ENCODE measurements at regions not wholly inside any gene's neighbourhood (a gene's known extent, or its start where the extent isn't known, plus 50 kb on each side); places are given as distances from the start of the nearest gene placed in this dataset.

GRCh38 chr11:91749251-91749650, 475.4 kb upstream of the FAT3 start:
- DNase-seq = no peak
- in situ Hi-C loops (cut with MboI; ENCODE audit: low pct_unique_long_range_greater_than_20kb, low sequenced_read_pairs) = no loop called here

DNA sequence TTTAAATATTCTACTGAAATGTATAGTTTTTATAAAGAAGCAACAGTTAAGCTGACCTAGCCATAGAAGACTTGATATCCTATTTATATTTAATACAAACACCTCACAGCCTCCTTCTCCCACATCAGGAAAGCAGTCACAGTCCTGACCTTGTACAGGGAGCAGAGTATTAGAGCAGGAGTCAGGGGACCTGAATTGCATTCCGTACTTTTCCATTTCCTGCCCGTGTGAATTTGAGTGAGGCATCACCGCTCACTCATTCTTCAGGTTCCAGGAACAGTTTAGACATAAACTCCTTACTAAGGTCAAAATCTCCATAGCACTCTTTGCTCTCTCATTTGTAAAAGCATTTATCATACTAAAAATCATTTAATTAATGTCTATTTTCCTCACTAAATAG, 482.5 kb upstream of the FAT3 start:
- DNase-seq = no peak
- in situ Hi-C loops (cut with MboI; ENCODE audit: low pct_unique_long_range_greater_than_20kb, low sequenced_read_pairs) = no loop called here

- no peak for DNase-seq
- in situ Hi-C loops (cut with MboI; ENCODE audit: low pct_unique_long_range_greater_than_20kb, low sequenced_read_pairs) = no loop called here
Measured at GRCh38 chr11:91731051-91731450, 493.6 kb upstream of the FAT3 start.

GRCh38 chr11:91730620-91731019, 494.0 kb upstream of the FAT3 start:
- DNase-seq = no peak
- in situ Hi-C loops (cut with MboI; ENCODE audit: low pct_unique_long_range_greater_than_20kb, low sequenced_read_pairs) = no loop called here

DNA sequence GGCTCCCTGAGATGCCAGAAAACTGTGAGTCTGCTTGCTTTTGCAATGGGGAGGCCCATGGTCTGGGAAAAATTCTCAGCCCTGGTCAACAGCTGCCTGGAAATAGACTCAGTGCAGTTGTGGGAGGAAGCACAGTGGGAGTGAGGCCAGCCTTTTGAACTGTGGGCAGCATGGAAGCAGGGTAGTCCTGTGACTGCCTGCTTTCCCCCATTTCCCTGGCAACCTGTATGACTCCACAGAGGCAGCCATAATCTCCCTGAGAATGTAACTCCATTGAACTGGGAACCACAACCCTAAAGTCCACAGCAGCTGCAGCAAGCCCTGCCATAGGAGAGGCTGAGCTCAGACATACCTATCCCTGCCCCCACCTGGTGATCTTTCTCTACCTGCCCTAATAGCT, 494.6 kb upstream of the FAT3 start:
- in situ Hi-C loops (cut with MboI; ENCODE audit: low pct_unique_long_range_greater_than_20kb, low sequenced_read_pairs) = no loop called here
- no peak for DNase-seq

GRCh38 chr11:91717169-91717568, 507.4 kb upstream of the FAT3 start:
- in situ Hi-C loops (cut with MboI; ENCODE audit: low pct_unique_long_range_greater_than_20kb, low sequenced_read_pairs) = no loop called here
- DNase-seq = no peak

DNA sequence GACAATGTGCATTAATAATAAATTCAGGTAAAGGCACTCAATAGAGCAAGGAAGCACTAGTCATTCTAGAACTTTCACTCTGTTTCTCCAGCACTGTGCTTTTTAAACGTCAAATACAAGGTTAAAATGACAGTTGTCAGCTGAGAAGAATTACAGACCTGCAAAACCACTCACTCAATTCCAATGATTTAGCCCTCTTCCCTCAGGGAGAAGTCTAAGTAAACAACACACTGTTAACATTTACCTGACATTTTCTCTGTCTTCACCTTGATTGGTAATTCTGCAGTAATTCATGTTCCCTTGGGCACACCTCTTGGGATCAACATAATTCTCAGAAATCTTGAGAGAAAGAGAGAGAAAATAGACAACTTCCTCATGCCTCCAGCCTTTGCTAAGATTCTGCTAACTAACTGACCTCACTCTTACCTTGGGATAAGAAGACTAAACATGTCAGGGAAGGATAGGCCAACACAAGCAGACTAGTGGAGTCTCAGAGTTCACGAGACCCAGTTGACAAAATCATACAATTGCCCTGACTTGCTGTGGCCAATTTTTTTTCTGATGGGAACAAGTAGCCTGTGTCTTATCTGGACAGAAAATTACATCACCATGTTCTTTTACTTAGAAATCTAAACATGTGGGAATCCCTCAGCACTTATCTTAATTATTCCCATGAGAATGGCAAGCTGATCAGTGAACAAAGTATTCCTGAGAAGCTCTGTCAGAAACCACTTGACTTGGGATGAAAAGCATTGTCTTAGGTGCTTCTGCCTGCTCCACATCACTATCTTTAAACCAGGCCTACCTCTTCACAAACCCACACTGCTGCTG, 516.8 kb upstream of the FAT3 start:
- DNase-seq = no peak
- in situ Hi-C loops (cut with MboI; ENCODE audit: low pct_unique_long_range_greater_than_20kb, low sequenced_read_pairs) = no loop called here

- in situ Hi-C loops (cut with MboI; ENCODE audit: low pct_unique_long_range_greater_than_20kb, low sequenced_read_pairs) = no loop called here
- DNase-seq = no peak
Measured at GRCh38 chr11:91703042-91703441, 521.6 kb upstream of the FAT3 start.

DNA sequence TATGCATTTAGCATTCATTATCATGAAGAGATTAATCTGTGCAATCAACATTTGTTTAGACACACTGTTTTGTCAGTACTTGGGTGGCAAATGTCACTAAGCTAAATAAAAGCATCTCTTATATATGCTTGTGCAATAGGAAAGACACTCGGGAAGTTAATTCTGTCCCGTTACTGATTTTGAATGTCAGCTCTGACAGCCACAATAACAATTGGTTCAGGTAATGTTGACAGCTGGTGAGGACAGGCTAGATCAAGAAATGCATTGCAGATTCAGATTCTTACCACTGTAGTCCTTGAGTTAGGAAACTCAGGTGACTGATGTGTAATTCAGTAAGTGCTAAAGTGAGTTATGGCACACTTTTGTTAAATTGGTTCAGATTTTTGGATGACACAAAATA, 523.8 kb upstream of the FAT3 start:
- in situ Hi-C loops (cut with MboI; ENCODE audit: low pct_unique_long_range_greater_than_20kb, low sequenced_read_pairs) = no loop called here
- DNase-seq = no peak

- DNase-seq = no peak
- in situ Hi-C loops (cut with MboI; ENCODE audit: low pct_unique_long_range_greater_than_20kb, low sequenced_read_pairs) = no loop called here
Measured at GRCh38 chr11:91698845-91699244, 525.8 kb upstream of the FAT3 start.

DNA sequence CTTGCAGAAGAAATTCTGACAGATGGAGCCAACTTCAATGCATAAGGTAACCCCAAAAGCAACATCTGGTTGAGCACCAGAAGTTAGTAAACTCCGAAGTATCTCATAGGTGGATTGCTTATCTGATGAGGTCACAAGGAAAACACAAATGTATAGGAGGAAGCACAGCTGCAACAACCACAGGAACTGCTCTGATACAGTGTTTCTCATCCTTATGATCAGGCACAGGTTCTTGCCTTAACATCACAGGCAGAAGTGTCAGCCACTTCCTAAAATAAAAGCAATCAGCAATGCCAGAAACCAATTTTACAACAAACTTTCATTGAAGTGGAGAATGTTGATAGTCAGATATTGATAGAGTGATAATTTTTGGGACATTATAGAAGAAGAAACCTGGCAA, 530.3 kb upstream of the FAT3 start:
- no peak for DNase-seq
- in situ Hi-C loops (cut with MboI; ENCODE audit: low pct_unique_long_range_greater_than_20kb, low sequenced_read_pairs) = no loop called here

GRCh38 chr11:91691872-91692271, 532.7 kb upstream of the FAT3 start:
- in situ Hi-C loops (cut with MboI; ENCODE audit: low pct_unique_long_range_greater_than_20kb, low sequenced_read_pairs) = no loop called here
- DNase-seq = no peak

GRCh38 chr11:91688672-91689071, 535.9 kb upstream of the FAT3 start:
- no peak for DNase-seq
- in situ Hi-C loops (cut with MboI; ENCODE audit: low pct_unique_long_range_greater_than_20kb, low sequenced_read_pairs) = no loop called here

GRCh38 chr11:91686700-91687099, 537.9 kb upstream of the FAT3 start:
- in situ Hi-C loops (cut with MboI; ENCODE audit: low pct_unique_long_range_greater_than_20kb, low sequenced_read_pairs) = no loop called here
- no peak for DNase-seq

DNA sequence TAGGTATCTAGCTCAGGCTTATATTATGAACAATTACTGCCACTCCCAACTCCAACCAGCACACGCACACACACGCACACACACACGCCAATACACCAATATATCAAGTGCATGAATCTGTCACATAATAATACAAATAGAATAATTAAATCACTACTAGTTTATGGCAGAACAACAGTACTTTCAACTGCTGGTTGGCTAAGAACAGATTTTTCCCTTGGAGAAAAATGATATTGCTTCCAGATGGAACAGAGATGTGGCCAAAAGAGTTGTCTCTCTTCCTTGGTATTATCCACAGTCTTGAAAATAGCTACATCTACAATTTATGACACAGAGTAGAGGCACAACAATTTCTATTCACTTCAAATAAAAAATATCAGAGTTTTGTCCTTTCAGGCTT, 538.3 kb upstream of the FAT3 start:
- no peak for DNase-seq
- in situ Hi-C loops (cut with MboI; ENCODE audit: low pct_unique_long_range_greater_than_20kb, low sequenced_read_pairs) = no loop called here

DNA sequence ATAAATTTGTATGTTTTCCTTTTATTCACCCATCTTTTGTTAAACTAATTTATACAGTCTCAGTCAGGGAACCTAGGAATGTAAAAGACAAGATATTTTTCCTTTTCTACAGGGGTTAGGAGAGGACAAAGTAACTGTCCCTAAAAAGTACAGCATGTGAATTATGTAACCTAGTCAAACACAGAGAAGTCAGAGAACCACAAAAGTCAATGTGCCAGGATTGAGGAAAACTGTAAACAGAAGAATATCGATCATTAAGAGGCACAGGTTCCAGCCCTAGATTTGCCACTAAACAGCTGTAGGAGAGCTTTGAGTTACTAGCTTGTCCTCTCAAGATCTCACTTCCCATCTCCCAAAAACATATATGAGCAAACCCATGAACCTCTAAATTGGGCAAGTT, 550.9 kb upstream of the FAT3 start:
- DNase-seq = no peak
- in situ Hi-C loops (cut with MboI; ENCODE audit: low pct_unique_long_range_greater_than_20kb, low sequenced_read_pairs) = no loop called here

- no peak for DNase-seq
- in situ Hi-C loops (cut with MboI; ENCODE audit: low pct_unique_long_range_greater_than_20kb, low sequenced_read_pairs) = no loop called here
Measured at GRCh38 chr11:91664521-91664920, 560.1 kb upstream of the FAT3 start.

GRCh38 chr11:91660036-91660435, 564.6 kb upstream of the FAT3 start:
- no peak for DNase-seq
- in situ Hi-C loops (cut with MboI; ENCODE audit: low pct_unique_long_range_greater_than_20kb, low sequenced_read_pairs) = no loop called here

DNA sequence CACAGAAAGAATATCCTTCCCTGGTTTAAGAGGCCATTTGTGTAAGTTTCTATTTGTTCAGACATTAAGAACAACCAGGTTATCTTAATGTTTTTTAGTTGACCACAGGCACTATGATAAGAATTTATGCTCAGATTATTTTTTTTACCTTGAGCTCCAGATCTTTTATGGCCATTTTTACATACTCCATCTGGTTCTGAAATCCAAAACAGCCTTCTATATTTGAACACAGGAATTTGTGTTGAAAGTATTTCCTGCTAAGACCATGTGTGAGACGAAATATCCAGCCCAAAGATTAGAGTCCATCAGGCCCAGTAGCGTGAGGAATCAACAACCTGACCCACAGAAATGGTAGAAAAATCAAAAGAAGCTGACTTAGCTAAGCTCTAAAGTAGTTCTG, 569.9 kb upstream of the FAT3 start:
- in situ Hi-C loops (cut with MboI; ENCODE audit: low pct_unique_long_range_greater_than_20kb, low sequenced_read_pairs) = no loop called here
- DNase-seq = no peak

GRCh38 chr11:91653079-91653754, 571.4 kb upstream of the FAT3 start:
- DNase-seq = no peak
- in situ Hi-C loops (cut with MboI; ENCODE audit: low pct_unique_long_range_greater_than_20kb, low sequenced_read_pairs) = no loop called here

GRCh38 chr11:91650802-91651201, 573.8 kb upstream of the FAT3 start:
- no peak for DNase-seq
- in situ Hi-C loops (cut with MboI; ENCODE audit: low pct_unique_long_range_greater_than_20kb, low sequenced_read_pairs) = no loop called here
